Neural progenitor cell (in vitro differentiated cells): ENCODE measurements at regions not wholly inside any gene's neighbourhood (a gene's known extent, or its start where the extent isn't known, plus 50 kb on each side); places are given as distances from the start of the nearest gene placed in this dataset.

Source experiments
- DNase-seq: peaks from one replicate; pipeline ENCODE4 v3.0.0-alpha.2; 2016; ENCODE audit warnings: low spot score
- H2AFZ ChIP-seq: fragments of 200-600 bp; sonication (generic); replicated peaks from 2 replicates; pipeline ENCODE4 v1.6.1; 2016; ENCODE audit warnings: antibody characterized with exemption
- H3F3A ChIP-seq: fragments of 200-600 bp; sonication (generic); 2 replicates; pipeline ENCODE4 v1.6.1; 2016; ENCODE audit warnings: antibody characterized with exemption, low read depth
- H3K27ac ChIP-seq: fragments of 200-600 bp; sonication (generic); 2 replicates; pipeline ENCODE4 v1.5.1; 2016; ENCODE audit warnings: mild to moderate bottlenecking
- H3K27me3 ChIP-seq: fragments of 200-600 bp; sonication (generic); 2 replicates; pipeline ENCODE4 v1.6.1; 2016; ENCODE audit warnings: mild to moderate bottlenecking, moderate library complexity
- H3K36me3 ChIP-seq: fragments of 200-600 bp; sonication (generic); 2 replicates; pipeline ENCODE4 v1.5.1; 2016
- H3K4me1 ChIP-seq: fragments of 200-600 bp; sonication (generic); 2 replicates; pipeline ENCODE4 v1.6.1; 2016; ENCODE audit warnings: mixed run types
- H3K4me2 ChIP-seq: fragments of 200-600 bp; sonication (generic); 2 replicates; pipeline ENCODE4 v1.6.1; 2016
- H3K4me3 ChIP-seq: fragments of 200-600 bp; sonication (generic); 2 replicates; pipeline ENCODE4 v1.5.1; 2016
- H3K79me2 ChIP-seq: fragments of 200-600 bp; sonication (generic); 2 replicates; pipeline ENCODE4 v1.6.1; 2016; ENCODE audit warnings: low read depth
- H3K9ac ChIP-seq: fragments of 200-600 bp; sonication (generic); 2 replicates; pipeline ENCODE4 v1.6.1; 2016
- H3K9me3 ChIP-seq: fragments of 200-600 bp; sonication (generic); 2 replicates; pipeline ENCODE4 v1.5.1; 2016; ENCODE audit warnings: low read depth
- H4K20me1 ChIP-seq: fragments of 200-600 bp; sonication (generic); 2 replicates; pipeline ENCODE4 v1.6.1; 2016; ENCODE audit warnings: low read depth
- H3K27ac Mint-ChIP-seq: 3 replicates; pipeline ENCODE4 v1.8.0; 2021; ENCODE audit warnings: mixed read lengths
- H3K27me3 Mint-ChIP-seq: 2 replicates; pipeline ENCODE4 v1.8.0; 2022; ENCODE audit warnings: low read depth, mild to moderate bottlenecking, inconsistent platforms, moderate library complexity, mixed read lengths; ENCODE audit not compliant: insufficient read depth
- H3K36me3 Mint-ChIP-seq: 3 replicates; pipeline ENCODE4 v1.8.0; 2021; ENCODE audit warnings: mixed read lengths
- H3K4me1 Mint-ChIP-seq: 3 replicates; pipeline ENCODE4 v1.8.0; 2021; ENCODE audit warnings: mixed read lengths
- H3K4me3 Mint-ChIP-seq: 3 replicates; pipeline ENCODE4 v1.8.0; 2021; ENCODE audit warnings: mild to moderate bottlenecking, moderate library complexity, mixed read lengths
- H3K9me3 Mint-ChIP-seq: 3 replicates; pipeline ENCODE4 v1.8.0; 2020; ENCODE audit warnings: mixed read lengths
- EZH2 ChIP-seq: fragments of 200-600 bp; sonication (generic); IDR thresholded peaks from 2 replicates; pipeline ENCODE4 v1.6.1; 2017; ENCODE audit warnings: antibody characterized with exemption, mild to moderate bottlenecking, moderate library complexity
- EZH2phosphoT487 ChIP-seq: fragments of 200-600 bp; sonication (generic); IDR thresholded peaks from 2 replicates; pipeline ENCODE4 v1.6.1; 2017; ENCODE audit warnings: antibody characterized with exemption
- TF ChIP-seq, protein P1 (sequence below): fragments of 200-600 bp; sonication (generic); IDR thresholded peaks from 2 replicates; pipeline ENCODE4 v1.5.1; 2017; ENCODE audit warnings: antibody characterized with exemption, mild to moderate bottlenecking

GRCh38 chr22:22099194-22099486, 116.6 kb upstream of the TOP3B start:
- H3K36me3 ChIP-seq = no peaks in the 10 kb centered on the region
- Mint-ChIP-seq H3K4me1 (no peaks in the 10 kb centered on the region), H3K27ac (no peak overlapping the region), H3K27me3 (peaks cover 4% of the 10 kb centered on the region), H3K36me3 (no peaks in the 10 kb centered on the region), H3K4me3 (no peak overlapping the region), H3K9me3 (peaks cover 4% of the 10 kb centered on the region)
- H3K27me3 ChIP-seq = peaks cover 100% of the 10 kb centered on the region
- H3K4me3 ChIP-seq = no peak overlapping the region
- H3K4me1 ChIP-seq = no peaks in the 10 kb centered on the region
- no peak overlapping the region for H2AFZ ChIP-seq
- H3K9ac ChIP-seq = no peak overlapping the region
- no peaks in the 10 kb centered on the region for H3K9me3 ChIP-seq
- H3K79me2 ChIP-seq = no peaks in the 10 kb centered on the region
- no peaks in the 10 kb centered on the region for H3F3A ChIP-seq
- H3K4me2 ChIP-seq = no peak overlapping the region
- no peaks in the 10 kb centered on the region for H4K20me1 ChIP-seq
- no peak for DNase-seq
- H3K27ac ChIP-seq = no peak overlapping the region
- no peak for TF ChIP-seq EZH2
- TF ChIP-seq, protein P1, sequence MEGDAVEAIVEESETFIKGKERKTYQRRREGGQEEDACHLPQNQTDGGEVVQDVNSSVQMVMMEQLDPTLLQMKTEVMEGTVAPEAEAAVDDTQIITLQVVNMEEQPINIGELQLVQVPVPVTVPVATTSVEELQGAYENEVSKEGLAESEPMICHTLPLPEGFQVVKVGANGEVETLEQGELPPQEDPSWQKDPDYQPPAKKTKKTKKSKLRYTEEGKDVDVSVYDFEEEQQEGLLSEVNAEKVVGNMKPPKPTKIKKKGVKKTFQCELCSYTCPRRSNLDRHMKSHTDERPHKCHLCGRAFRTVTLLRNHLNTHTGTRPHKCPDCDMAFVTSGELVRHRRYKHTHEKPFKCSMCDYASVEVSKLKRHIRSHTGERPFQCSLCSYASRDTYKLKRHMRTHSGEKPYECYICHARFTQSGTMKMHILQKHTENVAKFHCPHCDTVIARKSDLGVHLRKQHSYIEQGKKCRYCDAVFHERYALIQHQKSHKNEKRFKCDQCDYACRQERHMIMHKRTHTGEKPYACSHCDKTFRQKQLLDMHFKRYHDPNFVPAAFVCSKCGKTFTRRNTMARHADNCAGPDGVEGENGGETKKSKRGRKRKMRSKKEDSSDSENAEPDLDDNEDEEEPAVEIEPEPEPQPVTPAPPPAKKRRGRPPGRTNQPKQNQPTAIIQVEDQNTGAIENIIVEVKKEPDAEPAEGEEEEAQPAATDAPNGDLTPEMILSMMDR = no peak
- TF ChIP-seq EZH2phosphoT487 = no peak

DNA sequence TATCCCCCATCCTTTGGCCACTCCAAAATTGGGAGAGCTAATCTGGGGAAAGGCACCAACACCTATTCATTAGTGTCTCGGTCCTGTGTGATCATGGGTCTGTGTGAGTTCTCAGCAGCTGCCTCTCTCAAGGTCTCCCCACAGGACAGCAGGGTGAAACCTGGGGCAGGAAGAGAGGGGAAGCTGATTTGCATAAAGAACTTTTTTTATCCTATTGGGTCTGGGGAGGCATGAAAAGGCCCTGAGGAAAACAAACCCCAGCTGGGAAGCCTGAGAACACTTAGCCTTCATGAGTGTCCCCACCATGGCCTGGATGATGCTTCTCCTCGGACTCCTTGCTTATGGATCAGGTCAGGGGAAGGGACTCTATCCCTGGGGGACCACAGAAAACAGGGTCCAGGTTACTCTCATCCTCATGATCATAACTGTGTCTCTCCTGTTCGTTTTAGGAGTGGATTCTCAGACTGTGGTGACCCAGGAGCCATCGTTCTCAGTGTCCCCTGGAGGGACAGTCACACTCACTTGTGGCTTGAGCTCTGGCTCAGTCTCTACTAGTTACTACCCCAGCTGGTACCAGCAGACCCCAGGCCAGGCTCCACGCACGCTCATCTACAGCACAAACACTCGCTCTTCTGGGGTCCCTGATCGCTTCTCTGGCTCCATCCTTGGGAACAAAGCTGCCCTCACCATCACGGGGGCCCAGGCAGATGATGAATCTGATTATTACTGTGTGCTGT, 116.0 kb upstream of the TOP3B start:
- DNase-seq = no peak
- Histone ChIP-seq H3F3A (no peaks in the 10 kb centered on the region), H3K4me2 (no peak overlapping the region), H3K27me3 (peaks cover 100% of the 10 kb centered on the region), H3K9ac (no peak overlapping the region), H3K9me3 (no peaks in the 10 kb centered on the region), H4K20me1 (no peaks in the 10 kb centered on the region), H2AFZ (no peak overlapping the region), H3K36me3 (no peaks in the 10 kb centered on the region), H3K79me2 (no peaks in the 10 kb centered on the region), H3K27ac (no peak overlapping the region), H3K4me3 (no peak overlapping the region), H3K4me1 (no peaks in the 10 kb centered on the region)
- Mint-ChIP-seq H3K27me3 (peaks cover 2% of the 10 kb centered on the region), H3K4me1 (no peaks in the 10 kb centered on the region), H3K9me3 (peaks cover 4% of the 10 kb centered on the region), H3K4me3 (no peak overlapping the region), H3K36me3 (no peaks in the 10 kb centered on the region), H3K27ac (no peak overlapping the region)
- TF ChIP-seq EZH2 = no peak

GRCh38 chr22:22097727-22098228, 115.2 kb upstream of the TOP3B start:
- Mint-ChIP-seq H3K27me3 (peaks cover 2% of the 10 kb centered on the region), H3K36me3 (no peaks in the 10 kb centered on the region), H3K27ac (peak overlapping the region; percentile 48), H3K9me3 (peaks cover 4% of the 10 kb centered on the region), H3K4me1 (no peaks in the 10 kb centered on the region), H3K4me3 (no peak overlapping the region)
- H3F3A ChIP-seq = no peaks in the 10 kb centered on the region
- H3K79me2 ChIP-seq = no peaks in the 10 kb centered on the region
- H3K36me3 ChIP-seq = no peaks in the 10 kb centered on the region
- H3K9me3 ChIP-seq = no peaks in the 10 kb centered on the region
- H3K4me2 ChIP-seq = no peak overlapping the region
- no peaks in the 10 kb centered on the region for H4K20me1 ChIP-seq
- H3K27ac ChIP-seq = no peak overlapping the region
- no peak overlapping the region for H2AFZ ChIP-seq
- TF ChIP-seq EZH2phosphoT487 (no peak), EZH2 (no peak)
- TF ChIP-seq, protein P1 = no peak
- H3K4me1 ChIP-seq = no peaks in the 10 kb centered on the region
- peaks cover 100% of the 10 kb centered on the region for H3K27me3 ChIP-seq
- no peak overlapping the region for H3K9ac ChIP-seq
- no peak overlapping the region for H3K4me3 ChIP-seq
- no peak for DNase-seq

- H3K36me3 Mint-ChIP-seq = no peaks in the 10 kb centered on the region
Observed at GRCh38 chr22:22094921-22095320, 112.3 kb upstream of the TOP3B start.

More at GRCh38 chr22:22094921-22095320, 112.3 kb upstream of the TOP3B start:
- H3K36me3 ChIP-seq = no peaks in the 10 kb centered on the region
- Mint-ChIP-seq H3K27me3 (peaks cover 2% of the 10 kb centered on the region), H3K4me3 (no peak overlapping the region), H3K9me3 (peaks cover 4% of the 10 kb centered on the region), H3K4me1 (no peaks in the 10 kb centered on the region), H3K27ac (no peak overlapping the region)
- TF ChIP-seq EZH2phosphoT487 (no peak), EZH2 (no peak)
- TF ChIP-seq, protein P1 = no peak
- H3K27me3 ChIP-seq = peaks cover 100% of the 10 kb centered on the region
- no peak overlapping the region for H3K9ac ChIP-seq
- no peaks in the 10 kb centered on the region for H4K20me1 ChIP-seq
- no peak overlapping the region for H3K4me3 ChIP-seq
- no peak for DNase-seq
- H3K79me2 ChIP-seq = no peaks in the 10 kb centered on the region
- H2AFZ ChIP-seq = no peak overlapping the region
- no peaks in the 10 kb centered on the region for H3K9me3 ChIP-seq
- no peaks in the 10 kb centered on the region for H3K4me1 ChIP-seq
- no peak overlapping the region for H3K27ac ChIP-seq
- no peak overlapping the region for H3K4me2 ChIP-seq
- no peaks in the 10 kb centered on the region for H3F3A ChIP-seq
